ENCODE measurements at regions not wholly inside any gene's neighbourhood (a gene's known extent, or its start where the extent isn't known, plus 50 kb on each side); places are given as distances from the start of the nearest gene placed in this dataset.
"Not testable (repeated sequence)": the region's sequence is repeated elsewhere in the genome, so short reads cannot be mapped to it uniquely, and the experiment has no call there.

GRCh38 chr11:11010624-11011127, 152.8 kb upstream of the ZBED5 start:
- peak; percentile 83 for DNase-seq (ENCODE audit: low read depth, low spot score)

DNA sequence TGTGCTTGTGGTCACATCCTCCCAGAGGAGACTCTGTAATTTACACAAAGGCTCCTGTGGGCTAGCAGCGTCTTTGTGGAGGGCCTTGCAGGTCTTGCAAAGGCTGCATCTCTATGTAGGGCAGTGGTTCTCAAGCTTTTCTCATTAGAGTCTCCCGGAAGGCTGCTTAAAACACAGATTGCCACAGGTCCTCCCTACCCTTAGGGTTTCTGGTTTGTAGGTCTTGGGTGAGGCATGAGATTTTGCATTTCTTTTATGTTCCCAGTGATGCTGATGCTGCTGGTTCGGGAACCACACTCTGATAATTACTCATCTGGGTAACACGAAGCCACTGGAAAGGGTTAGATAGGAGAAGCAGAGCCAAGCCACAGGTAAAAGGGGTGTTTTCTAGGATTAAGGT, 151.3 kb upstream of the ZBED5 start:
- no peak for DNase-seq (ENCODE audit: low read depth, low spot score)

DNA sequence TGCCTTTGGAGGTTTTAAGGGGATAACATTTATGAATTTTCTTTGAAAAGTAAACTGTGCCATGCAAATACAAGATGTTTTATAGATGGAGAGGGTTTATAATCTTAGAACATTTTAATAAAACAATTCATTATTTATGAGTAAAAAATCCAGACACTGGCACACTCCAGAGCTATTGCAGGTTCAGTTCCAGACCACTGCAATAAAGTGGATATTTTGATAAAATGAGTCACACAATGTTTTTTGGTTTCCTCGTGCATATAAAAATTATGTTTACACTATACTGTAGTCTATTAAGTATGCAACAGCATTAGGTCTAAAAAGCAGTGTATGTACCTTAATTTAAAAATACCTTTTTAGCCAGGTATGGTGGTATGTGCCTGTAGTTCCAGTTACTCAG, 146.2 kb upstream of the ZBED5 start:
- no peak for DNase-seq (ENCODE audit: low read depth, low spot score)

GRCh38 chr11:11003226-11003625, 145.4 kb upstream of the ZBED5 start:
- no peak for DNase-seq (ENCODE audit: low read depth, low spot score)

DNA sequence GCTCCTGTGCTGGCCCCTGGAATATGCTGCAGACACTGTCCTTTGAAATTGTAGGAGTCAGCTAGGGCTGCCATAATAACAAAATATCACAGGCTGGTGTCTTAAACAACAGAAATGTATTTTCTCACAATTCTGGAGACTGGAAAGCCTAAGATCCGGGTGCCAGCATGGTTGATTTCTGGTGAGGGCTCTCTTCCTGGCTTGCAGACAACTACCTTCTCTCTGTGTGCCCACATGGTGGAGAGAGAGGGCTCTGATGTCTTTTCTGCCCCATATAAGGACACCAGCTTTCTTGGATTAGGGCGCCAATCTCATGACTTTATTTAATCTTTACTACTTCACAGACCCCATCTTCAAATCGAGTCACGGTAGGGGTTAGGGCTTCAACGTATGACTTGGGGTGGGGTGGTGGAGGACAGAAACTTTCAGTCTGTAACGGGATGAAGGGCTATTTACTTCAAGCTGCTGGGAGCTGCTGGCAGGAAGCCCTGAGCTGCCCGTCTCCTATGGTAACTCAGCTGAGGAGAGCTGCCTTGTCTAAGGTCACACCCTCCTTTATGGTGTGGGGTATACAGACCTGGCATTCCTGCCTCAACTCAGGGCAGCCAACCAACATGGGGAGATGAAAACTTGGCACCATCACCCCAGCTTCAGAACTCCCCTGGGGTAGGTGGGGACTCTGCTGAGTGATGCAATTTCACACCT, 142.9 kb upstream of the ZBED5 start:
- DNase-seq (ENCODE audit: low read depth, low spot score): no peak

- peak; percentile 64 for DNase-seq (ENCODE audit: low read depth, low spot score)
Observed at GRCh38 chr11:10998674-10999073, 140.8 kb upstream of the ZBED5 start.

GRCh38 chr11:10996678-10997077, 138.8 kb upstream of the ZBED5 start:
- no peak for DNase-seq (ENCODE audit: low read depth, low spot score)

DNA sequence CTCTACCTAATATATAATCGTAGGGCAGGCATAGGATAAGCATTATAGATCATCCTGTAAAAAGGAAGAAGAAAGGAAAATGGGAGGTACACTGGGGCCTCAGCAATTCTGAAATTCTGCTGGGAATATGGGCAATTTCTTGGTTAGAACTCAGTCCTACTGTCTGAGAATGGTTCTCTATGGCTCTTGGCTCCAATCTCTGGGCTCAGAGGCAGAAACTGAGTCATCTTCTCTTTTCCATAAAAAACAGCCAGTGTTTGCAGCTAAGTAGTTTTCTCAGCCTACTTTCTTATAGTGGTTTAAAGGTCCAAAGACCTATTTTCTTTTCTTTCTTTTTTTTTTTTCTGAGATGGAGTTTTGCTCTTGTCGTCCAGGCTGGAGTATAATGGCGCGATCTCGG, 135.8 kb upstream of the ZBED5 start:
- no peak for DNase-seq (ENCODE audit: low read depth, low spot score)

DNA sequence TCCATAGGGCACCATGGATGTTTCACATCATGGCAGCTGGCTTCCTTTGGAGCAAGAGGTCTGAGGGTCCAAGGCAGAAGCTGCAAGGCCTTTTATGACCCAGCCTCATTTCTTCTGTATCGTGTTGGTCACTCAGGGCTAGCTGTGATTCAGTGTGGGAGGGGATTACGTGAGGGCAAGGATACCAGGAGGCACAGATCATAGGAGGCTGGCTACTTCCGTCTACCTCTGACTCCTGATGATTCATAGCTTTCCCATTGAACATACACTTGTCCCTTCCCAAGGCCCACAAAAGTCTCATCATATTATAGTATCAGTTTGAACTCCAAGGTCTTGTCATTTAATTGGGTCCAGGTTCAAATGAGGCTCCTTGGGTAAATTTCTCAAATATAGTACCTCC, 135.3 kb upstream of the ZBED5 start:
- no peak for DNase-seq (ENCODE audit: low read depth, low spot score)

GRCh38 chr11:10991393-10991792, 133.5 kb upstream of the ZBED5 start:
- no peak for DNase-seq (ENCODE audit: low read depth, low spot score)

DNA sequence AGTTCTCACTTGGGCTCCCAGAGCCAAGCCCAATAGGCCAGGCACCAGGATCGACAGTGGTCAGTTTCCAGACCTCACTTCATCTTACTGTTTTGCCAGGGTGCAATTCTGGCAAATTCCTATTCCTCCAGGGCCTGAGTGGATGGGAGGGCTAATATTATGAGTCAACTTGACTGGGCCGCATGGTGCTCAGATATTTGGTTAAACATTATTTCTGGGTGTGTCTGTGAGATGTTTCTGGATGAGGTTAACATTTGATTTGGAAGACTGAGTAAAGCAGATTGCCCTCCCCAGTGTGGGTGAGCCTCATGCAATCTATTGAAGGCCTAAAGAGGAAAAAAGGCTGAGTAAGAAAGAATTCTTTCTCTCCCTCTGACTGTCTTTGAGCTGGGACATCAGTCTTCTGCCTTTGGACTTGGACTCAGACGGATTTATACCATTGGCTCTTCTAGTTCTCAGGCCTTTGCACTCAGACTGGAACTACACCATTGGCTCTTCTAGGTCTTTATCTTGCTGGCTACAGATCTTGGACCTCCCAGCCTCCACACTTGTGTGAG, 132.9 kb upstream of the ZBED5 start:
- DNase-seq (ENCODE audit: low read depth, low spot score): no peak

DNA sequence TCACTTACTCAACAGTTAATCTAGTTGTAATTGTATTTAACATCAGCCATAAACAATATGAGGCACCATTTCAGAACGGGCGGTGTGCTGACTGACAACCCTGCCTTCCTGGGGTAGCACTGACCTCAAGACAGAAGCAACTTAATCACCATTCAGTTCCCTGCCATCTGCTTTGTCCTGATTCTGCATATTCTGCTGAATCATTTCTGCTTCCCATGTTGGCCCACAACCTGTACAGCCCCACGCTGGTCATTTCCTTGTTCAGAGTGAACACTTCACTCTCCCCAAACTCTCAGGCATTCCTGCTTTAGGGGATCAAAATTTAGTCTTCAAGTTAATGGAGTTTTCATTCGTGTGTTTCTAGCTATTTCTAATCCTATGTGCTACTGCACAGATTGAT, 132.3 kb upstream of the ZBED5 start:
- DNase-seq (ENCODE audit: low read depth, low spot score): no peak

DNA sequence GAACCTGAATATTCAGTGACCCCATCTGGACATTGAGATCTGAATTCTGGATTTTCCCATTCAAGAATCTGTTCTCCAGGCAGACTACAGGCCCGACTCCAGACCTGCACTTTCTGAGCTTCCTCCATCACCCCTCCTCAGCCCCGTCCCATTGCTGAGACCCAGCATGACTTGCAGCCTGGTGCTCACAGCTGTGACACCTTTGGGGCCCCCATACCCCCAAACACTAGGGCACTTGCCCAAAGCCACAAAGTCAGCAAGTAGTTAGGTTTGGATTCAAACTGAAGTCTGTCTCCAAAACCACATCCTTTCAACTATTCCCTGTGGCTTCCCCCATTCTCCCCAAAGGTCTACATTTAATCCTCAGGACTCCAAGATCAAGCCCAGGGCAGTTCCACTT, 128.2 kb upstream of the ZBED5 start:
- no peak for DNase-seq (ENCODE audit: low read depth, low spot score)

GRCh38 chr11:10984742-10985141, 126.9 kb upstream of the ZBED5 start:
- no peak for DNase-seq (ENCODE audit: low read depth, low spot score)

DNA sequence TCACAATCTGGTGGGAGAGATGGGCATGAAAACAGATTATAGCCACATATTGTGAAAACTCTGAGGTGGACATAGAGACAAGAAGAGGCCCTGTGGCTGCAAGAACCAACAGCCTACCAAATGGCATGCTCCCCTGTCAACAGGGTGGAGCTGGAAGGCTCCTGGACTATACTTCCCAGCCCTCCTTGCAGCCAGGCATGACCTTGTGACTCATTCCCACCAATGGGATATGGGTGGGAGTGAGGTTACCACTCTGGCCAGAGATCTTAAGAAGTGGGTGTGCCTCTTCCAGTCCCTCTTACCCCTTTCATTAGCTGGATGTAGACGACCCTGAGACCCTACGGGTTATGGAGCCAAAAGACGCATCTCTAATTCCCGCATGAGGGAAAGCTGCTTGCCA, 126.4 kb upstream of the ZBED5 start:
- peak; percentile 11 for DNase-seq (ENCODE audit: low read depth, low spot score)

DNA sequence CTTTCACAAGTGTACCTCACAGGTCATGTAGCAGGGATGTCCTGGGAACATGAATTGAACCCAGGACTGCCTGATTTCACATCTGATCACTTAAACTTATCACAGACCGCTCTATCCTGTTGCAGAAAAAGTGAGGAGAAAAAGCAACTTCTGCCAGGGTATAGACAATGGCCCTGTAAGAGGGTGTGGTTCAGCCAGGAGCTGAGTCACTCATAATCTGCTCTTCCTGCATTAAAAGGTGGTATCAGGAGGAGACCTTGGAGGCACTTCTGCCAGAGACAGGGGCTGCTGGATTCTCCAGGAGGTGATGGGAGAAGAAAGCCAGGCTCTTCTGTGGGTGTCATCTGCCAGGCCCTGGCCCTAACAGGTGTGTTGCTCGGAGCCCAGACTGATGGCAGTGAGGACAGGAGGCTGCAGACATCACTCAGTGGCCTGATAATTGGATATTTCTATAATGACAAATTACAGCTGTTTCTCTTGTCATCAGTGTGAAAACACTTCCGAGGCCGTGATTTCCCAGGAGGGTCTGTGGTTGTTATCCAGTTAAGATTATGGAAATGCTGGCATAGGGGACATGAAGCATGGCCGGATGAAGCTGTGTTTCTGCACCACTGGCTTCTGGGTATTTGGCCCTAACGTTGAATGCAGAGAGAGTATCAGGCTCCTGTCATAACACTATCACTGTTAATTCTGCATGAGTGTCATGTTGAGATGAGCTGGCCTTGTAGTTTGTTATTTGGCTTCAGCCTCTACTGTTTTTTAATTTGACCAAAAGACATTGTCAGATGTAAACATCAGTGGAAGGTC, 125.1 kb upstream of the ZBED5 start:
- DNase-seq (ENCODE audit: low read depth, low spot score): no peak

DNA sequence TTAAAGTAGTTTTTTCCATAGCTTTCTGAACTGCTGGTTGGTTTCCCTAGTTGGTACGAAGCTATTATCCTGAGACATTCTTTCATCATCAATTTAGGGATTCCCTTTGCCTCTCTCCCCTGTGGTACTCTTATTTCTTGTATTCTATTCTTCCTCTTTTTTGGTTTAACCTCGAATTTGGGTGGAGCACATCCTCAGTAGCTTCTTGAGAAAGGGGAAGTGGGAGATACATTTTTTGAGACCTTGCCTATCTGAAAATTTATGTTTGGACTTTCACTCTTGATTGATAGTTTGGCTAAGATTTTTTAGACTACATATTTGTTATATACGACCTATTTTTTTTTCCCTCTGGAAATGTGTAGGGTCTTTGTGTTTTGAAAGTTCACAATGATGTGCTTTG, 121.7 kb upstream of the ZBED5 start:
- no peak for DNase-seq (ENCODE audit: low read depth, low spot score)

- no peak for DNase-seq (ENCODE audit: low read depth, low spot score)
Observed at GRCh38 chr11:10978198-10978597, 120.3 kb upstream of the ZBED5 start.

- no peak for DNase-seq (ENCODE audit: low read depth, low spot score)
Observed at GRCh38 chr11:10975287-10975721, 117.5 kb upstream of the ZBED5 start.

- no peak for DNase-seq (ENCODE audit: low read depth, low spot score)
Observed at GRCh38 chr11:10973416-10973815, 115.6 kb upstream of the ZBED5 start.

DNA sequence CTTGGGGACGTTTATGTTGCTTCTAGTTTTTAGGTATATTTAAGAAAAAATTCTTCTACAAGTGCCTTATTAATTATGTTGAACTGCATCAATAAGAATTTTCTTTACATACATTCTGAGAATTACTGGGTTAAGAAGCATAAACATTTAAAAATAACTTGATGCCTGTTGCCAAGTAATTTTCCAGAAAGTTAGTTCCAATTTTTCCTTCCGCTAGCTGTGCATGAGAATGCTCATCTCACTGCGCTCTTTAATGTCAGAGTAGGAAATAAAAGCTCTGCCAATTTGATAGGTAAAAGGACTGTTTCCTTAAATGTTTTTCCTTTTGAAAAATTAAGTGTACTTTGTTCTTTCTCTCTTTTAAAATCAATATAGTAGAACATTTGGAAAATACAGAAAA, 113.1 kb upstream of the ZBED5 start:
- no peak for DNase-seq (ENCODE audit: low read depth, low spot score)

- no peak for DNase-seq (ENCODE audit: low read depth, low spot score)
Observed at GRCh38 chr11:10969387-10969786, 111.5 kb upstream of the ZBED5 start.

GRCh38 chr11:10956884-10957283, 99.0 kb upstream of the ZBED5 start:
- not testable (repeated sequence) for DNase-seq (ENCODE audit: low read depth, low spot score)
